HEK293 (cell line): ENCODE measurements at regions not wholly inside any gene's neighbourhood (a gene's known extent, or its start where the extent isn't known, plus 50 kb on each side); places are given as distances from the start of the nearest gene placed in this dataset.
A peak's percentile ranks its signal among the peaks of the same experiment; 100 is the strongest.

Experiments
- CTCF ChIA-PET: fragments of 350-600 bp; formaldehyde crosslinking; extraction: SDS; loops from one replicate; lab custom pipeline; 2021; ENCODE audit warnings: antibody characterized with exemption; lab: Yijun Ruan, JAX
- POLR2A ChIA-PET: fragments of 300-600 bp; formaldehyde crosslinking; extraction: SDS; loops from one replicate; lab custom pipeline; 2020; ENCODE audit warnings: antibody characterized with exemption, inconsistent platforms; lab: Yijun Ruan, JAX
- H3K27ac ChIP-seq: fragments of 200-500 bp; sonication (Bioruptor generic); 2 replicates; pipeline ENCODE4 v1.5.1; 2014; ENCODE audit warnings: low read depth, low read length, control low read depth, inconsistent platforms; ENCODE audit errors: extremely low read depth
- H3K36me3 ChIP-seq, 2 experiments: fragments of 200-500 bp in 1 of 2; sonication (Bioruptor generic) in 1 of 2; 1 replicate in 1 of 2; 2 replicates in 1 of 2; pipeline ENCODE4 v1.5.1; 2014 to 2017; ENCODE audit warnings: inconsistent platforms in 2 of 2, low read length in 2 of 2; ENCODE audit not compliant: control insufficient read depth in 2 of 2, insufficient read depth in 1 of 2
- H3K4me1 ChIP-seq: fragments of 200-500 bp; sonication (Bioruptor generic); 2 replicates; pipeline ENCODE4 v1.5.1; 2014; ENCODE audit warnings: mild to moderate bottlenecking, low read length, inconsistent platforms; ENCODE audit not compliant: control insufficient read depth, insufficient read depth
- H3K4me3 ChIP-seq: 2 replicates; pipeline ENCODE4 v1.5.1; 2011; ENCODE audit warnings: low read depth, mild to moderate bottlenecking, control low read depth, low read length, moderate library complexity
- H3K9me3 ChIP-seq: fragments of 200-500 bp; sonication (Bioruptor generic); 2 replicates; pipeline ENCODE4 v1.5.1; 2014; ENCODE audit warnings: low read depth, low read length, inconsistent platforms; ENCODE audit not compliant: control insufficient read depth, insufficient read depth
- GFI1B ChIP-seq: fragments of 450-650 bp; formaldehyde crosslinking; IDR thresholded peaks from 2 replicates; pipeline ENCODE4 v1.5.1; 2016; ENCODE audit warnings: missing biosample characterization, missing genetic modification characterization
- HOXC10 ChIP-seq: sonication (generic); formaldehyde crosslinking; IDR thresholded peaks from 2 replicates; pipeline ENCODE4 v1.8.1; 2023; ENCODE audit warnings: mild to moderate bottlenecking, missing genetic modification reagents
- KLF10 ChIP-seq: fragments of 450-650 bp; IDR thresholded peaks from 2 replicates; pipeline ENCODE4 v1.5.1; 2018; ENCODE audit warnings: missing biosample characterization, mild to moderate bottlenecking, missing genetic modification characterization
- KLF16 ChIP-seq: fragments of 450-650 bp; formaldehyde crosslinking; IDR thresholded peaks from 2 replicates; pipeline ENCODE4 v1.5.1; 2017; ENCODE audit warnings: missing biosample characterization, missing genetic modification characterization
- PATZ1 ChIP-seq: fragments of 450-650 bp; formaldehyde crosslinking; IDR thresholded peaks from 2 replicates; pipeline ENCODE4 v1.5.1; 2016; ENCODE audit warnings: missing biosample characterization, missing genetic modification characterization
- ZBTB17 ChIP-seq: fragments of 450-650 bp; formaldehyde crosslinking; IDR thresholded peaks from 2 replicates; pipeline ENCODE4 v1.5.1; 2016; ENCODE audit warnings: missing biosample characterization, missing genetic modification characterization
- ZBTB20 ChIP-seq: fragments of 450-650 bp; formaldehyde crosslinking; IDR thresholded peaks from 2 replicates; pipeline ENCODE4 v1.5.1; 2016; ENCODE audit warnings: missing biosample characterization, missing genetic modification characterization
- ZNF423 ChIP-seq: fragments of 450-650 bp; formaldehyde crosslinking; IDR thresholded peaks from 2 replicates; pipeline ENCODE4 v1.5.1; 2016; ENCODE audit warnings: missing biosample characterization, missing genetic modification characterization
- ZNF560 ChIP-seq: fragments of 450-650 bp; formaldehyde crosslinking; IDR thresholded peaks from 2 replicates; pipeline ENCODE4 v1.5.1; 2017; ENCODE audit warnings: missing biosample characterization, missing genetic modification characterization, borderline replicate concordance
- ZNF561 ChIP-seq: fragments of 450-650 bp; IDR thresholded peaks from 2 replicates; pipeline ENCODE4 v1.5.1; 2018; ENCODE audit warnings: missing biosample characterization, missing genetic modification characterization, borderline replicate concordance
- ZNF580 ChIP-seq: fragments of 450-650 bp; formaldehyde crosslinking; IDR thresholded peaks from 2 replicates; pipeline ENCODE4 v1.5.1; 2016; ENCODE audit warnings: missing biosample characterization, missing genetic modification characterization
- ZNF768 ChIP-seq: fragments of 450-650 bp; formaldehyde crosslinking; IDR thresholded peaks from 2 replicates; pipeline ENCODE4 v1.5.1; 2018; ENCODE audit warnings: missing biosample characterization, mild to moderate bottlenecking, missing genetic modification characterization
- ZNF792 ChIP-seq: fragments of 450-650 bp; formaldehyde crosslinking; IDR thresholded peaks from 2 replicates; pipeline ENCODE4 v1.5.1; 2016; ENCODE audit warnings: missing biosample characterization, missing genetic modification characterization
- TF ChIP-seq, protein P1 (sequence below): fragments of 450-650 bp; formaldehyde crosslinking; IDR thresholded peaks from 2 replicates; pipeline ENCODE4 v1.5.1; 2016; ENCODE audit warnings: missing biosample characterization, missing genetic modification characterization
- TF ChIP-seq, protein P2 (sequence below): fragments of 450-650 bp; formaldehyde crosslinking; IDR thresholded peaks from 2 replicates; pipeline ENCODE4 v1.5.1; 2017; ENCODE audit warnings: missing biosample characterization, missing genetic modification characterization

DNA sequence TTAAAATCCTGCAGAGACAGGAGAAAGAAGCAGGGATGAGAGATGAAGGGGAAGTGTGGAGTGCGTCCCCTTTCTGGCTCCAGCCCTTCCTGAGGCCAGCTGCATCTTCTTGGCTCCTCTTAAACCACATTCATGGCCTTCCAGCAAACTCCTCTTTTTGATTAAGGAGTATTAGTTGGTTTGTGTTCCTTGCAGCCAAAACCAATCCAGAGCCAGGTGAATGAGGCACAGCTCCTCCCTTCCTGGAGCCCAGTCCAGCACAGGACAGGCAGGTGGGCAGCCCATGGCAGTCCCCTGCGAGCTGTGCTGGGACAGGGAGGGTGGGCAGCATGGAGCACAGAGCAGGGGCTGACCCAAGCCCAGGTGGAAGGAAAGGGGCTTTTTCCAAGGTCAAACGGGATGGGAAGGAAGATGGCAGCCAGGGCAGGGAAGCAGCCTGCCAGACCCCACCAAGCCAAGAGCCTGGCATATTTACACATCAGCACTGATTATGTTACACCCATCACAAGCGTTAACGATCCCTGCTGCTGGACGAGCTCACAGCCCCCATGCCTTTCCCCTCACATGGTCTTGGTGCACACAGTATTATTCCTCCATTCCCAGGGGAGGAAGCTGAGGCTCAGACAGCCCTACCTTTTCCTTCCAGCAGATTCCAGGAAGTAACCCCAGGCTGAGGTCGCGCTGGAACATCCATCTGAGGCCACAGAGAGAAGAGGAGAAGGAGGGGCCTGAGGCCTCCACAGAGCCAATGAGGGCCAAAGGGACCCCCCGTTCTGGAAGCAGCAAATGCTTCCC, 175.6 kb downstream of the SMAD6 start:
- TF ChIP-seq PATZ1 (tag by site-specific recombination) = 0 out of 2 replicates have a peak, but pooled peaks have one; percentile 31
- 0 out of 2 replicates have a peak, but pooled peaks have one; percentile 12 for TF ChIP-seq ZBTB17 (tag by site-specific recombination)
- TF ChIP-seq ZNF792 (tag by site-specific recombination) = no peak
- TF ChIP-seq, all 188 proteins: peak for 2
- Histone ChIP-seq H3K4me1 (peaks cover 9% of the 10 kb centered on the region), H3K27ac (no peak overlapping the region), H3K4me3 (no peak overlapping the region), H3K9me3 (no peaks in the 10 kb centered on the region), H3K36me3 (no peaks in the 10 kb centered on the region)
- ChIA-PET POLR2A (no interaction called here), CTCF (interaction anchor here (0.7 to 1.9 kb wide), 6 partner anchors 14 to 45 kb away, joined by 3 to 5 read pairs (median 4); no protein-coding TSS in a partner anchor)

GRCh38 chr15:66878761-66879160, 176.7 kb downstream of the SMAD6 start:
- no peak overlapping the region for H3K4me3 ChIP-seq
- no peak overlapping the region for H3K27ac ChIP-seq
- no peak for TF ChIP-seq KLF10
- TF ChIP-seq ZNF561 (tag by site-specific recombination) = no peak
- no peak for TF ChIP-seq HOXC10 (CRISPR knock-in tag)
- TF ChIP-seq GFI1B (tag by site-specific recombination) = no peak
- no peak for TF ChIP-seq ZBTB20 (tag by site-specific recombination)
- ChIA-PET CTCF (interaction anchor here (0.6 kb wide), 2 partner anchors 23 to 107 kb away, joined by 3 read pairs; no protein-coding TSS in a partner anchor), POLR2A (interaction anchor here (0.6 kb wide), 1 partner anchor 272 kb away, joined by 3 read pairs; no protein-coding TSS in a partner anchor)
- H3K36me3 ChIP-seq = no peaks in the 10 kb centered on the region
- no peaks in the 10 kb centered on the region for H3K9me3 ChIP-seq
- peaks cover 14% of the 10 kb centered on the region for H3K4me1 ChIP-seq

- Histone ChIP-seq H3K4me1 (peaks cover 18% of the 10 kb centered on the region), H3K36me3 (no peaks in the 10 kb centered on the region)
- TF ChIP-seq ZNF580 (tag by site-specific recombination) = 0 out of 2 replicates have a peak, but pooled peaks have one; percentile 22
- peak; percentile 94 for TF ChIP-seq ZNF768 (tag by site-specific recombination)
- no peak for TF ChIP-seq ZNF423 (tag by site-specific recombination)
- TF ChIP-seq, all 188 proteins: peak for 2
- H3K9me3 ChIP-seq = no peaks in the 10 kb centered on the region
- no peak overlapping the region for H3K4me3 ChIP-seq
- CTCF ChIA-PET = interaction anchor here (0.6 to 1.2 kb wide), 3 partner anchors 9 to 23 kb away, joined by 3 to 6 read pairs (median 4); no protein-coding TSS in a partner anchor
- POLR2A ChIA-PET = no interaction called here
- H3K27ac ChIP-seq = no peak overlapping the region
Measured at GRCh38 chr15:66879531-66880368, 177.7 kb downstream of the SMAD6 start.

- POLR2A ChIA-PET = no interaction called here
- CTCF ChIA-PET = interaction anchor here (0.8 to 2.0 kb wide), 6 partner anchors 16 to 25 kb away, joined by 3 to 14 read pairs (median 4); no protein-coding TSS in a partner anchor
- Histone ChIP-seq H3K36me3 (no peaks in the 10 kb centered on the region), H3K27ac (no peak overlapping the region), H3K4me1 (peaks cover 18% of the 10 kb centered on the region), H3K9me3 (no peaks in the 10 kb centered on the region), H3K4me3 (no peak overlapping the region)
- TF ChIP-seq, protein P1, sequence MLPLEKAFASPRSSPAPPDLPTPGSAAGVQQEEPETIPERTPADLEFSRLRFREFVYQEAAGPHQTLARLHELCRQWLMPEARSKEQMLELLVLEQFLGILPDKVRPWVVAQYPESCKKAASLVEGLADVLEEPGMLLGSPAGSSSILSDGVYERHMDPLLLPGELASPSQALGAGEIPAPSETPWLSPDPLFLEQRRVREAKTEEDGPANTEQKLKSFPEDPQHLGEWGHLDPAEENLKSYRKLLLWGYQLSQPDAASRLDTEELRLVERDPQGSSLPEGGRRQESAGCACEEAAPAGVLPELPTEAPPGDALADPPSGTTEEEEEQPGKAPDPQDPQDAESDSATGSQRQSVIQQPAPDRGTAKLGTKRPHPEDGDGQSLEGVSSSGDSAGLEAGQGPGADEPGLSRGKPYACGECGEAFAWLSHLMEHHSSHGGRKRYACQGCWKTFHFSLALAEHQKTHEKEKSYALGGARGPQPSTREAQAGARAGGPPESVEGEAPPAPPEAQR (tag by site-specific recombination) = no peak
- TF ChIP-seq ZNF560 (no peak), KLF16 (tag by site-specific recombination) (no peak)
- TF ChIP-seq, protein P2, sequence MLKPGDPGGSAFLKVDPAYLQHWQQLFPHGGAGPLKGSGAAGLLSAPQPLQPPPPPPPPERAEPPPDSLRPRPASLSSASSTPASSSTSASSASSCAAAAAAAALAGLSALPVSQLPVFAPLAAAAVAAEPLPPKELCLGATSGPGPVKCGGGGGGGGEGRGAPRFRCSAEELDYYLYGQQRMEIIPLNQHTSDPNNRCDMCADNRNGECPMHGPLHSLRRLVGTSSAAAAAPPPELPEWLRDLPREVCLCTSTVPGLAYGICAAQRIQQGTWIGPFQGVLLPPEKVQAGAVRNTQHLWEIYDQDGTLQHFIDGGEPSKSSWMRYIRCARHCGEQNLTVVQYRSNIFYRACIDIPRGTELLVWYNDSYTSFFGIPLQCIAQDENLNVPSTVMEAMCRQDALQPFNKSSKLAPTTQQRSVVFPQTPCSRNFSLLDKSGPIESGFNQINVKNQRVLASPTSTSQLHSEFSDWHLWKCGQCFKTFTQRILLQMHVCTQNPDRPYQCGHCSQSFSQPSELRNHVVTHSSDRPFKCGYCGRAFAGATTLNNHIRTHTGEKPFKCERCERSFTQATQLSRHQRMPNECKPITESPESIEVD = no peak
Measured at GRCh38 chr15:66880380-66881155, 178.5 kb downstream of the SMAD6 start.
